ENCODE measurements at regions not wholly inside any gene's neighbourhood (a gene's known extent, or its start where the extent isn't known, plus 50 kb on each side); places are given as distances from the start of the nearest gene placed in this dataset.
"Not testable (repeated sequence)": the region's sequence is repeated elsewhere in the genome, so short reads cannot be mapped to it uniquely, and the experiment has no call there.

GRCh38 chr3:72035606-72036005 lies 250.7 kb upstream of the PROK2 start:
- DNase-seq: no peak

GRCh38 chr3:72034986-72035385 lies 250.0 kb upstream of the PROK2 start:
- DNase-seq: no peak

DNA sequence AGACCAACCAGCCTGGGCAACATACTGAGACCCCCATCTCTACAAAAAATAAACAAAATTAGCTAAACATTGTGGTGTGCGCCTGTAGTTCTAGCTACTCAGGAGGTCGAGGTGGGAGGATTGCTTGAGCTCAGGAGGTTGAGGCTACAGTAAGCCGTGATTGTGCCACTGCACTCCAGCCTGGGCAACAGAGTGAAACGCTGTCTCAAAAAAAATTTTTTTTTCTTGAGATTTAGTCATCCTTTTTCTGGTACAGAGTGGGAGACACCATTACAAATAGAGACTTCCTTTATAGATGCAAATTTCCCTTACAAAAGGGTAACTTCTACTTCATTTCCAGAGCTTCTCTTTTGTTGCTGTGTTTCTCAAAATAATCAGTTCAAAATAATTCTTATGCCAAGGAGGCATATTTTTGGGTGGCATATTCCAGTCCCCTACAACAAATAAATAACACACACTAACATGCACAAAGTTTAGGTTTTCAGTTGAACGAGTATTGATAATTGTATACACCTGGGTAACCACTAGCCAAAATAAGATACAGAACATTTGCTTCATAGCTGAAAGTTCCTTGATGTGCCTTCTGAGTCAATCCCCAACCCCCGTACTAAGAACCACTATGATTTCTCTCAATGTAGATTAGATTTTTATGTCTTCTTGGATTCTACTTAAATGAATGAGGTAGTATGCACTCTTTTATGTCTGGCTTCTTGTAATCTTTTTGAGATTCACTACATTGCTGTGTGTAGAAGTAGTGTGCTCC lies 248.9 kb upstream of the PROK2 start:
- DNase-seq: no peak

DNA sequence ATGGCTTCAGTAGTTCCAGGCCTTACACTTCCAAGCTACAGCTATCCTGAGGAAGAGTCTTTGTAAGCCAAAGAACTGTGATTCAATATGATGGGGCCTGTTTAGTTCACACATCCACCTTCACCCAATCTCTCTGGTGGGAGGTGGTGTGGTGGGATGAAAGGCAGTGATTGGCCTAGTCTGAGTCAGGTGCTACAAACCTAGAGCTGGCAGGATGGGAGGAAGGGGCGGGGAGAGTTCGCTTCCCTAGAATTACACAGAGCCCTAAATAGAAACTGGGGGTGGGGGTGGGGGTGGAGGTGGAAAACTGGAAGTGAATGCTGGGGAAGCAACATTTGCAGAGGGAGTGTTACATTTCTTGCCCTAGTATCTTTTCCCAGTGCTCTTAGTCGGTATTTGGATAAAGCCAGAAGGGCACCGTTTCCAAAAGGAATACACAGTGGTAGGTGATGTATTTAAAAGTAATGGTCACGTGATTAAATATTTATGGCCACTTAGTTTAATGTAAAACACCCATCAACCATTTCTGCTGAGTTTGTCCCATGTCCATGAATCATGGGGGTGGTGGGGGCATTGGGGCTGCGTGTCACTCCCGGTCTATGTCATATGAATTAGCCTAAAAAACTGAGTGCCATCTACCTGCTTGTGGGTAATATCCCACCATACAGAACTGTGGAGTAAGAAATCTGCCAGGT lies 247.6 kb upstream of the PROK2 start:
- no peak for DNase-seq

DNA sequence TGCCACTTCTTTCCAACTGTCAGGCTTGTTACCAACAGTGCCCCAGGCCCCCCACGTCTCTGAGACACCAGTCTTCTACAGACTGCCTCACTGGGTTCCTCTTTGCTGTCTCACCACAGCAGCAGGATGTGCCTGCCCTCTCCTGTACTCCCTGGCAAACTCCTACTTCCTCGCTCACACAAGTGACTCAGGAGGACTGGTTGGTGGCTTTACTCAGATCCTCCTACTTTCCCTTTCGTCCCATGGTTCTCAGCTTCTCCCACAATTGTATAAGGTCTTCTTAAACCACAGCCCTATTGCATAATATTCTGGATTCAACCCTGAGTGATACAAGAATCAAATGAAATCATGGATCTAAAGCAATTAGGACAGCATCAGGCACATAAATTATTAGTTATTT lies 246.6 kb upstream of the PROK2 start:
- no peak for DNase-seq

- not testable (repeated sequence) for DNase-seq
These were observed 245.3 kb upstream of the PROK2 start for GRCh38 chr3:72030296-72030695.

- not testable (repeated sequence) for DNase-seq
These were observed 243.8 kb upstream of the PROK2 start for GRCh38 chr3:72028726-72029125.

DNA sequence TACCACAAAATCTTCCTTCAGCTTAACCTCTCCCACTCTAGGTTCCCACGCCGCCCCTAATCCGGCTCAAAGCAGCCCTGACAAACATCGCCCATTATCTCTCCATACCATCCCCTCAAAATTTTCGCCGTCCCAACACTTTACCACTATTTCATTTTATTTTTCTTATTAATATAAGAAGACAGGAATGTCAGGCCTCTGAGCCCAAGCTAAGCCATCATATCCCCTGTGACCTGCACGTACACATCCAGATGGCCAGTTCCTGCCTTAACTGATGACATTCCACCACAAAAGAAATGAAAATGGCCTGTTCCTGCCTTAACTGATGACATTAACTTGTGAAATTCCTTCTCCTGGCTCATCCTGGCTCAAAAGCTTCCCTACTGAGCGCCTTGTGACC lies 243.4 kb upstream of the PROK2 start:
- not testable (repeated sequence) for DNase-seq

GRCh38 chr3:72027728-72028127 lies 242.8 kb upstream of the PROK2 start:
- DNase-seq: not testable (repeated sequence)

GRCh38 chr3:72022027-72022426 lies 237.1 kb upstream of the PROK2 start:
- no peak for DNase-seq

DNA sequence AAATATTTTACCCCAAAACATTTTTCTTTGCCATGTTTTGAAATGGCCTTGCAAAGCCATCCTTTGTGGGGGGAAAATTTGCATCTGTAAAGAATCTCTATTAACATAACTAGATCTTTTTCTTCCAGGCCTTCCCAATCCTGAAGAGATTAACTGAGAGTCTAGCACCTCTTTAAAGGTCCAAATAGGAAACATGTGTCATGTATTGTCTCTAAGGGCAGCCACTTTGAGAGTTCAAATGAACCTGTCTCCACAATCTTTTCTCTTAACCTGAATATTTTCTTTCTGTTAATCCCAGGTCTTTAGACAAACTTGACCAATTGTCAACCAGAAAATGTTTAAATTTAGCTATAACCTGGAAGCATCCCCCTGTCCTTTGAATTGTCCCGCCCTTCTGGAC lies 236.6 kb upstream of the PROK2 start:
- DNase-seq: no peak

- DNase-seq: no peak
These were observed 233.5 kb upstream of the PROK2 start for GRCh38 chr3:72018343-72018984.

GRCh38 chr3:72017935-72018334 lies 233.0 kb upstream of the PROK2 start:
- no peak for DNase-seq

DNA sequence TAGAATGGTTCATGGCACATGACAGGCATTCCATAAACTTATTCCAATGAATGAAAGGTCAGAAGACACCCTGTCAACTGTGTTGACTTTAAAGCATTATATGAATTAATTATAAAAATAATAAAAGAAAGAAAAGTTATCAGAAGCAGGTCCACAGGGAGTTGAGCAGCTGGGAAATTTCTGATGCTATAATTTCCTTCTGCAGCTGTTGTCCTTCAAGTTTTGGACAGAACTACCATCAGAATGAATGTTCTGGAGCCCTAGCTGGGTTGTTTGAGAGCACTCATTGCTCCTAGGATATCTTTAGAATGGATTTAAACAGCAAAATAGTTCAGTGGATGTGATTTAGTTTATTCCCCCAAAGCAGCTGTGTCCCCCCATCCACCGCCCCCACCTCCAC lies 232.4 kb upstream of the PROK2 start:
- DNase-seq: no peak

DNA sequence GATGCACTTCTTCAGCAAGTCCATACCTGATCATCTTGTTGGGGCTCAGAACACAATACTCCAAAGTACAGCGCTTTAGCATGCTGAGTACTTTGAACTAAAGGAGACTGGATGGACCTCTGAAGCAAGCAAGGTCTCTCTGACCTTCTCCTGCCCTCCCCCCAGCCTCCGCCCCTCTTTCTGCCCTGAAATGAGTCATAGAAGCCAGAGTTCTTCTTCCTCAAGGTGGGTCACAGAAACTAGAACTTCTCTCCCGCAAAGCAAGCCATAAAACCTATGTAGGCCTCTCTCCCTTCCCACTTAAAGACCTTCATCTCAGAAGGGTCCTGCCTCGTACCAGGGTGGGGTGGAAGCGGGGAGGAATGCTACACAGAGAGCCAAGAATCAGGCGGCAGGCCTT lies 230.5 kb upstream of the PROK2 start:
- DNase-seq: no peak

GRCh38 chr3:72013084-72013483 lies 228.1 kb upstream of the PROK2 start:
- DNase-seq: no peak

GRCh38 chr3:72012363-72012762 lies 227.4 kb upstream of the PROK2 start:
- DNase-seq: no peak

DNA sequence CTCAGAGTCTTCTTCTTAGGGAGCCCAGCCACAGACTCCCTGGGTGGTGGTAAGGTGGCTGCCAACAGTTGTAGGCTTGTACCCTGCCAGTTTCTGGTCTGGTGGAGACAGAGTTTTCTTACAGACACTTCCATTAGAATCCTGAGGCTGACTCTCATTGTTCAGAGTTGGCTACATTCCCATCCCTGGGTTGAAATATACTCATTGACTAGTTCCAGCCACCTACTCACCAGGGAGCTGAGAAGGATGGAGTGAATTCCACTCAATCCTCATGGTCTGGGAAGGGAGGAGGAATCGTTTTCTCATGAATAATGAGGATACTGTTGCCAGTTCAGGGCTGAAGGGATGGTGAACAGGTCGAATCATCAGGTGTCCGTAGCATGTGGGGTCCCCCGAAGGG lies 226.5 kb upstream of the PROK2 start:
- DNase-seq: no peak

DNA sequence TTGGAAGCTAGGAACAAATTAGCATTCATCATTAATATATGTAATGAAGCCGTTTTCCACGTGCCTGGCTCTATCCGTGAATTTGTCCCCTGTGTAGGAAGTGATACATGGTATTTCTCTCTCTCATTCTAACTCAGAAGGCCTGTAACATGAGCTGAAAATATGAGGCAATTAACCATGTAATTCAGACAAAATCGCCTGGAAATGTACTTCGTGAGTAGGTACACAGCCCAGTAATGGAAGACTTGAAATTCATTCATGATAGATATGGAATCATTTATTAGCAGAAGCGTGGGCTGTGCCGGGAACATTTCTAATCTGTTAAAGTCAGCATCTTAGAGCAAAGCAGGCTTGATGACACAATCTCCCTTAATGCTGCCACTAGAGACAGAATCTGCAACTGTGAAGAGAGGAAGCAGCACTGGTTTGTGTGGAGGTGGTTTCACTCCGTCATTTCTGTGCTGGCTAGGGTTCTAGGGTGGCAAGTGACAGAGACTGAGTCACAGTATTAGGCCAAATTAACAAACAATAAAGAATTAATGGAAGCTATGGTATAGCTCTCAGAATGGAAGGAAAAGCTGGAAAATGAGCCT lies 225.0 kb upstream of the PROK2 start:
- DNase-seq: no peak

DNA sequence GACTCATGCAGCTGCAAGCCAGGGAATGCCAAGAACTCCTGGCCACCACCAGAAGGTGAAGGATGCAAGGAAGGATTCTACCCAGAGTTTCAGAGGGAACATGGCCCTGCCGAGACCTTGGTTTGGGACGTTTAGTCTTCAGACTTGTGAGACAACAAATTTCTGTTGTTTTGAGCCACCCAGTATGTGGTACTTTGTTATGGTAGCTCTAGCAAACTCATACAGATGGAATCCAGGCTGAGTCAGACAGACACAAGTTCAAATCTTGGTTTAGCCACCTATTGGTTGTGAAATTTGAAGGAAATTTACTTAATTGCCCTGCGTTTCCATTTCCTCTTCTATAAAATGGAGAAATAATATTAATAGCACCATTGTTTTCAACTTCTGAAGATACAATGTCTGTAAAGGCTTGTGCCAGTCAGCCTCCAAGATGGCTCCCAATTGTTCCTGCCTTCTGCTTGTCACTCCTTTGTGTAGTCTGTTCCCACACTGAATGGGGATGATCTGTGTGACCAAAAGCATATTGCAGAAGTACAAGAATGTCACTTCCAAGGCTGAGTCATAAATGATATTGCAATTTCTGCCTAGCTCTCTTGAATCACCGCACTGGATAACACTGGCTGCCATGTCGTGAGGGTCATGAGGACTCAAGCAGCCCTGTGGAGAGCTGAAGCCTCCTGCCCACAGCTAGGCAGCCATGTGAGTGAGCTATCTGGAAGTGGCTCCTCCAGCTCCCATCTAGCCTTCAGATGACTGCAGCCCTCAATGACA lies 223.5 kb upstream of the PROK2 start:
- no peak for DNase-seq

GRCh38 chr3:72006631-72007556 lies 221.9 kb upstream of the PROK2 start:
- no peak for DNase-seq

Data from CD4-positive, alpha-beta T cell treated with Interleukin-17A for 4 hours (primary cell).